Activated T-helper 2 cell treated with anti-CD3 and anti-CD28 coated beads, Interferon-gamma antibody, Interleukin-2, Interleukin-4, amounts not matched to agents 10 μg/mL and 5 μg/mL and 100 μg/mL, durations not matched to agents 14 hours and 24 hours and 36 hours (primary cell): ENCODE measurements at regions not wholly inside any gene's neighbourhood (a gene's known extent, or its start where the extent isn't known, plus 50 kb on each side); places are given as distances from the start of the nearest gene placed in this dataset.

Experiments used
- DNase-seq: peaks from one replicate; pipeline ENCODE4 v3.0.0; 2021; ENCODE audit warnings: low spot score
- H3K27ac Mint-ChIP-seq: one replicate; pipeline ENCODE4 v1.8.0; 2021; ENCODE audit warnings: mixed read lengths
- H3K27me3 Mint-ChIP-seq: one replicate; pipeline ENCODE4 v1.8.0; 2021; ENCODE audit warnings: low read depth, mixed read lengths
- H3K36me3 Mint-ChIP-seq: one replicate; pipeline ENCODE4 v1.8.0; 2021; ENCODE audit warnings: low read depth, mixed read lengths
- H3K4me1 Mint-ChIP-seq: one replicate; pipeline ENCODE4 v1.8.0; 2021; ENCODE audit warnings: low read depth, mixed read lengths
- H3K4me3 Mint-ChIP-seq: one replicate; pipeline ENCODE4 v1.8.0; 2021; ENCODE audit warnings: low read depth, mild to moderate bottlenecking, moderate library complexity, mixed read lengths
- H3K9me3 Mint-ChIP-seq: one replicate; pipeline ENCODE4 v1.8.0; 2021; ENCODE audit warnings: mixed read lengths
- intact Hi-C: fragments of 100-400 bp; cut with micrococcal nuclease; formaldehyde crosslinking; loops from one replicate; pipeline ENCODE4 v1.15.1; 2023

DNA sequence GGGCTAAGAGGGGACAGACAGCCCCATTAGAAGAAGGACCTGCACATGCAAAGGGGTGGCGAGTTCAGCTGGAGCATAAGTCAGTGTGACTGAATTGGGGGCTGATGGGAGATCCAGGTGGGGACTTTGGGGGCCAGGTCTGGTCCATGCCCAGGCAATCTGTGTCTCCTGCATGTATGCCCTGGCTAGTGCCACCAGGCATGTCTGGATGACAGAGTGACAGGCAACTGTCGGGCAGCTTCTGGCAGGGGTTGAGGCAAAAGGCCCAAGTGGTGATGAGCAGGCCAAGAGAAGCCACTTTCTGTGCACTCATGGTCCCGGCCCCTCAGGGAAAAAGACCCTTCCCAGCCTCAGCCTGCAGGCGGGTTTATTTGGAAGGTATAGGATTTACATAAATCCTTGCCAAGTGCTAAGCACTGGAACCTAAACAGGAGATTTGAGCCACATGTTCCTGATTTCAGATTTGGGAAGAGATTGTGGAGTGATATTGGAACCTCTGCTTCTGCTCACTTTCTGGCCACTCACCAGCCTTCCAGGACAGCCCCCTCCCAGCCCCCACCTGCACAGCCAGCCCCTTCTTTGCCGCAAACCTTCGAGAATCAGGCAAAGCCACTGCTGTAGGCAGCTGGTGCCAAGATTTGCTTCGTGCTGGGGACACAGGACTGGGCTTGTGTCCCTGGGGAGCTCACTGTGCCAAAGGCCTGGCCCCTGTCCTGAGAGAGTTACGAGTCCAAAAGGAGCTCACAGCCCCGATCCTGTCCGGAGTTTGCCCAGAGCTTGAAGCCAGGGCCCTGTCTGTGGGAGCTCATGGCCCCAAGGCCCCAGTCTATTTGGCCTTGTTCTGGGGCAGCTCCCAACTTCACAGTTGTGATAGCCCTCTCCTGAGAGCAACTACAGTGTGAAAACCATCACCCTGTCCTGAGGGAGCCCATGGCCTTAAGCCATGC, 232.5 kb upstream of the RTL1 start:
- intact Hi-C loops, result no loop called here
- Mint-ChIP-seq H3K9me3 (peaks cover 2% of the 10 kb centered on the region), H3K4me3 (no peak overlapping the region), H3K27me3 (peaks cover 3% of the 10 kb centered on the region), H3K36me3 (no peaks in the 10 kb centered on the region), H3K27ac (no peak overlapping the region), H3K4me1 (peaks cover 6% of the 10 kb centered on the region)
- DNase-seq, result no peak

GRCh38 chr14:101137234-101137633, 233.7 kb upstream of the RTL1 start:
- Mint-ChIP-seq H3K9me3 (peaks cover 13% of the 10 kb centered on the region), H3K4me3 (no peak overlapping the region), H3K4me1 (peaks cover 6% of the 10 kb centered on the region), H3K27ac (no peak overlapping the region), H3K27me3 (peaks cover 3% of the 10 kb centered on the region), H3K36me3 (no peaks in the 10 kb centered on the region)
- no peak for DNase-seq
- intact Hi-C loops, result no loop called here

GRCh38 chr14:101147848-101148247, 244.3 kb upstream of the RTL1 start:
- intact Hi-C loops, result no loop called here
- Mint-ChIP-seq H3K36me3 (no peaks in the 10 kb centered on the region), H3K4me1 (no peaks in the 10 kb centered on the region), H3K4me3 (no peak overlapping the region), H3K9me3 (peaks cover 12% of the 10 kb centered on the region), H3K27me3 (peaks cover 4% of the 10 kb centered on the region), H3K27ac (no peak overlapping the region)
- DNase-seq, result no peak

DNA sequence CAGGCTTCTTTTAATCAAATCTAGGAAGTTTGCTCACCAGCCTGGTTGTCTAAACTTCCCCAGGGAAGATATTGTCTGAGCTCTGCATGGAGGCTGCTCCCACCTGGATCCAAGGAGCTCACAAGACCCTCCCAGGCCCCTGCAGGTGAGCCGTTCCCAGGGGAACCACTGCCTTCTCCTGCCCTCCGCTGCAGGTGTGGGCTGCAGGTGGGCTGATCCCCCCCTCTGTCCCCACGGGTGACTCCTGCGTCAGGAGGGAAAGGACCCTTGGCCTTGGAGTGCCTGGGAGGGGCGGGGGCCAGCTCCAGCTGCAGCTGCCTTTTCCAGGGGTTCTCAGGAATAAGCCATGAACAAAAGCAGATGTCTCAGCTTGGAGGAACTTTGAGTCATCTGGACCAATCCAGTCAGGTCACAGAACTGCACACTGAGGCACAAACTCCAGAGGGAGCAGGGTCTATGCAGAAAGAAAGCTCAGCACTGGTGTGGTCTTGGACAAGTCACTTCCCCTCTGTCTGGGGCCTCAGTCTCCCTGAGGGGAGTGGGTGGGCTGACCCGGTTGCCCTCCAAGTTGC, 246.6 kb upstream of the RTL1 start:
- no peak for DNase-seq
- Mint-ChIP-seq H3K27me3 (peaks cover 4% of the 10 kb centered on the region), H3K36me3 (no peaks in the 10 kb centered on the region), H3K9me3 (peaks cover 8% of the 10 kb centered on the region), H3K4me3 (no peak overlapping the region), H3K4me1 (no peaks in the 10 kb centered on the region), H3K27ac (no peak overlapping the region)
- intact Hi-C loops, result no loop called here

DNA sequence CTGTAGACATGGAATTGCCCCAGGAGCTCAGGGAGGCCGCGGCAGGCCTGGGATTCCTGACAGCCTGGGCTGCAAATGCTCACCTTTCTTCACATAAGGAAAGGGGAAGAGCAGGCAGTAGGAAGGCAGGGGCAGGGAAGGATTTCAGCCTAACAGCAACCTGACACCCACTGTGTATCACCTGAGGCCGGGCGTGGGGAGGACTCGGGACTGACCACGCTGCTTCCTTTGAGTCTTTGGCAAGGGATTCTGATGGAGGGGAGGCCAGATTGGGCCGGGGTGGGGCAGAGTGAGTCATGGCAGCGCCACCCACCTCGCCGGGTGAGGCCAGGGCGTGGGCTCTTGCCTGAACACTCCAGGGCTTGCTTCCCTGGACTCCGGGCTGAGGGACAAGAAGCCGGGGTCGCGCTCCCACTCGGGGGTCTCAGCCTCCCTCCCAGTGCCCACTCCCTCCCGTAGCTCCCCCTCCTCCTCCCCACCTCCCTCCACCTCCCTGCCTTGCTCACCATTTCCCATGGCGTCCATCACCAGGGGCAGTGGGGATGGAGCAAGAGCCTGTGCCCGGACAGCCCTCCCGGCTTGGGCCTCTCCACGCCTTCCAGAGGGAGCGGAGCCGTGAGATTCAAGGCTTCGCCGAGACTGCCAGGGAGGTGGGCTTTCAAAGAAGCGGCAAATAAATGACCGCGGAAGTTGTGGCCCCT, 247.9 kb upstream of the RTL1 start:
- peaks cover 8% of the 10 kb centered on the region for H3K9me3 Mint-ChIP-seq
- peaks cover 5% of the 10 kb centered on the region for H3K27me3 Mint-ChIP-seq
- DNase-seq, result no peak
- H3K4me1 Mint-ChIP-seq, result no peaks in the 10 kb centered on the region
- intact Hi-C loops, result no loop called here
- H3K36me3 Mint-ChIP-seq, result no peaks in the 10 kb centered on the region
- no peak overlapping the region for H3K4me3 Mint-ChIP-seq
- H3K27ac Mint-ChIP-seq, result no peak overlapping the region

GRCh38 chr14:101151927-101152305, 248.4 kb upstream of the RTL1 start:
- H3K4me3 Mint-ChIP-seq, result no peak overlapping the region
- H3K4me1 Mint-ChIP-seq, result no peaks in the 10 kb centered on the region
- H3K36me3 Mint-ChIP-seq, result no peaks in the 10 kb centered on the region

GRCh38 chr14:101152855-101153254, 249.3 kb upstream of the RTL1 start:
- Mint-ChIP-seq H3K9me3 (peaks cover 3% of the 10 kb centered on the region), H3K4me1 (no peaks in the 10 kb centered on the region)
- no peak for DNase-seq

More at GRCh38 chr14:101151927-101152305, 248.4 kb upstream of the RTL1 start:
- intact Hi-C loops, result no loop called here
- Mint-ChIP-seq H3K27me3 (peaks cover 5% of the 10 kb centered on the region), H3K9me3 (peaks cover 8% of the 10 kb centered on the region), H3K27ac (no peak overlapping the region)
- no peak for DNase-seq

DNA sequence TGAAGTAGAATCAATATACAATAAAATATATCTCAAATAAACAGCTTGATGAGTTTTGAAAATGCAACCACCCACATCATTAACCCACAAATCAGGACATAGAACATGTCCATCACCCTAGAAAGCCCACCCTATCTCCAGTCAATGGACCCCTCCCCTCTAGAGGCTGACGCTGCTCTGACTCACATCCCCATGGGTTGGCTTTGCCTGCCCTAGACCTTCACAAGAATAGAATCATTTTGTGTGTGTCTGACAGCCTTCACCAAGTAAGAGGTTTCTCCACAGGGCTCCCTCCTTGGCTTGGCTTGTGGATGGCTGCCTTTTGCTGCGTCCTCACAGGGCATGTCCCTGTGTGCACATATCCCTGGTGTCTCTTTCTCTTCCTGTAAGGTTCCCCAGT, 250.2 kb upstream of the RTL1 start:
- peaks cover 8% of the 10 kb centered on the region for H3K27me3 Mint-ChIP-seq
- H3K27ac Mint-ChIP-seq, result no peak overlapping the region
- H3K9me3 Mint-ChIP-seq, result no peaks in the 10 kb centered on the region
- no peak overlapping the region for H3K4me3 Mint-ChIP-seq
- H3K4me1 Mint-ChIP-seq, result no peaks in the 10 kb centered on the region
- intact Hi-C loops, result no loop called here
- no peak for DNase-seq
- H3K36me3 Mint-ChIP-seq, result no peaks in the 10 kb centered on the region

More at GRCh38 chr14:101152855-101153254, 249.3 kb upstream of the RTL1 start:
- Mint-ChIP-seq H3K4me3 (no peak overlapping the region), H3K36me3 (no peaks in the 10 kb centered on the region), H3K27ac (no peak overlapping the region), H3K27me3 (peaks cover 8% of the 10 kb centered on the region)
- intact Hi-C loops, result no loop called here

DNA sequence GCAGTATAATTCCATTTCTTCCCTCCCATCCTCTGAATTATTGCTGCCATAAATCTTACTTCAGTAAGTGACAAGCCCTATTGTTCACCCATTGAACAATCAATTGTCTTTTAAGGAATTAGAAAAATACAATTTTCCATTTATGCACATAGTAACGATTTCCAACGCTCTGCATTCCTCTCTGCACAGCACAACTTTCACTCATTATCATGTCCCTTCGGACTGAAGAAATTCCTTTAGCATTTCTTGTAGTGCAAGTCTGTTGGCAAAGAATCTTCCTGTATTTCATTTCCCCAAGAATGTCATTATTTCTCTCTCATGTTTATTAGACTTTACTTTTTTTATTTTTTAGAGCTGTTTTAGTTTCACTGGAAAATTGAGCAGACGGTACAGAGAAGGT, 252.1 kb upstream of the RTL1 start:
- no peak overlapping the region for H3K27ac Mint-ChIP-seq
- DNase-seq, result no peak
- H3K4me1 Mint-ChIP-seq, result no peaks in the 10 kb centered on the region
- no peaks in the 10 kb centered on the region for H3K36me3 Mint-ChIP-seq
- intact Hi-C loops, result no loop called here
- H3K4me3 Mint-ChIP-seq, result no peak overlapping the region
- H3K9me3 Mint-ChIP-seq, result no peaks in the 10 kb centered on the region
- H3K27me3 Mint-ChIP-seq, result peaks cover 9% of the 10 kb centered on the region

DNA sequence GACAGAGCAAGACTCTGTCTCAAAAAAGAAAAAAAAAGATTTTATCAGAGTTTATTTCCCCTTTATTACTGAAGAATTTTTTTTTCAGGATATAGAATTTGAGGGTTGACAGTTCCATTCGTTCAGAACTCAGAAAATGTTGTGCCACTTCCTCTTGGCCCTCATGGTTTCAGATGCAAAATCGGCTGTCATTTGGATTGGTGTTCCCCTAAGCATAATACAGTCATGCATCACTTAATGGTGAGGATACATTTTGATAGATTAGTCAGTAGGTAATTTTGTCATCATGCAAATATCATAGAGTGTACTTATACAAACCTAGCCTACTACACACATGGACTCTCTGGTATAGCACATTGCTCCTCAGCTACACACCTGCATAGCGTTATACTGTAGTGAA, 263.9 kb upstream of the RTL1 start:
- DNase-seq, result no peak
- peaks cover 1% of the 10 kb centered on the region for H3K27me3 Mint-ChIP-seq
- no peak overlapping the region for H3K27ac Mint-ChIP-seq
- no peak overlapping the region for H3K4me3 Mint-ChIP-seq
- H3K9me3 Mint-ChIP-seq, result peaks cover 18% of the 10 kb centered on the region
- no peaks in the 10 kb centered on the region for H3K36me3 Mint-ChIP-seq
- intact Hi-C loops, result no loop called here
- H3K4me1 Mint-ChIP-seq, result no peaks in the 10 kb centered on the region

DNA sequence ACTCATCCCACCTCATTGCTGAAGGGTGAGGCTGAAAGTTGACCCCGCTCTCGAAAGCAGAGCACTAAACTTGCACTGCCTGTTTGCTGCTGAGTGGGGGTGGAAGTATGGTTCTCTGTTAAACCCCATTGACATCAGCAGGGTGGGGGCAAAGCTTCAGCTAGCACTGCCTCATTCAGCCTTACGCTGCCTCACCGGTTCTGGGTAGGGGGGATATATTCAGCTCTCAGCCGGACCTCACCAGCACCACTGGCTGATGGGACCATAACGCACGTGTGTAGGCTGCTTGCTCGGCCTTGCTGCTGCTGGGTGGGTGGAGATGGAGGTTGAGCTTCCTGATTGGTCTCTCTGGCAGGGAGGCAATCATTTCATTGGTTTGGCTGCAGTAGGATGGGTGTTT, 265.7 kb upstream of the RTL1 start:
- Mint-ChIP-seq H3K27me3 (no peaks in the 10 kb centered on the region), H3K27ac (no peak overlapping the region), H3K4me3 (no peak overlapping the region), H3K36me3 (no peaks in the 10 kb centered on the region), H3K4me1 (no peaks in the 10 kb centered on the region), H3K9me3 (peaks cover 18% of the 10 kb centered on the region)
- intact Hi-C loops, result no loop called here
- DNase-seq, result no peak

GRCh38 chr14:101171650-101172049, 268.1 kb upstream of the RTL1 start:
- H3K9me3 Mint-ChIP-seq, result peaks cover 18% of the 10 kb centered on the region
- H3K4me1 Mint-ChIP-seq, result no peaks in the 10 kb centered on the region
- no peaks in the 10 kb centered on the region for H3K27me3 Mint-ChIP-seq
- DNase-seq, result no peak
- no peak overlapping the region for H3K4me3 Mint-ChIP-seq
- H3K27ac Mint-ChIP-seq, result no peak overlapping the region
- intact Hi-C loops, result no loop called here
- no peaks in the 10 kb centered on the region for H3K36me3 Mint-ChIP-seq
